GM13977 (cell line): ENCODE measurements at regions not wholly inside any gene's neighbourhood (a gene's known extent, or its start where the extent isn't known, plus 50 kb on each side); places are given as distances from the start of the nearest gene placed in this dataset.

ENCODE experiments used
- DNase-seq: peaks from one replicate; pipeline ENCODE4 v3.0.0; 2012; ENCODE audit warnings: low spot score
- in situ Hi-C: fragments of 300-500 bp; cut with MboI; formaldehyde crosslinking; loops from one replicate; pipeline ENCODE4 v1.12.0; 2022; ENCODE audit warnings: low sequenced_read_pairs, low pct_unique_long_range_greater_than_20kb, mixed read lengths, inconsistent platforms; ENCODE audit not compliant: unreplicated experiment
- TF ChIP-seq, protein P1 (sequence below): IDR thresholded peaks from 2 replicates; pipeline ENCODE4 v1.5.1; 2012; ENCODE audit warnings: mild to moderate bottlenecking, control low read depth; ENCODE audit not compliant: insufficient read depth; ENCODE audit errors: extremely low read depth, missing control alignments

DNA sequence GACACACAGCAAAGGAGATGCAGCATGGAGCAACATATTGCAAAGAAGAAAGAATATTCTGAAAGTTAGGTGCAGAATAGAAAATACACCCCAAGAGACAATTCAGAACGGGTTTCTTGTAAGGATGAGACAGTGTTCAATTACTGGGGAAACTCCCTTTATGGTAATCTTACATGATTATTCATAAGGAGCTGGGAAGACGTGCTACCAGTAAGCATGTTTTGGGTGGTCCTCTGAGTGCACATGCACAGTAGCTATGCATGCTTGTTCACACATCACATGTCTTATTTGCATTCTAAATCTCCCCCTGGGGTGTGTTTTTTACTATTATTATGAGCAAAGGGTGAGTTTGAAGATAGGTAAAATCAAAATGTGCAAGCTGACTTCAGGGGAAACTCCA lies 1448.8 kb downstream of the TECRL start:
- DNase-seq, result no peak
- in situ Hi-C loops, result no loop called here
- TF ChIP-seq, protein P1, sequence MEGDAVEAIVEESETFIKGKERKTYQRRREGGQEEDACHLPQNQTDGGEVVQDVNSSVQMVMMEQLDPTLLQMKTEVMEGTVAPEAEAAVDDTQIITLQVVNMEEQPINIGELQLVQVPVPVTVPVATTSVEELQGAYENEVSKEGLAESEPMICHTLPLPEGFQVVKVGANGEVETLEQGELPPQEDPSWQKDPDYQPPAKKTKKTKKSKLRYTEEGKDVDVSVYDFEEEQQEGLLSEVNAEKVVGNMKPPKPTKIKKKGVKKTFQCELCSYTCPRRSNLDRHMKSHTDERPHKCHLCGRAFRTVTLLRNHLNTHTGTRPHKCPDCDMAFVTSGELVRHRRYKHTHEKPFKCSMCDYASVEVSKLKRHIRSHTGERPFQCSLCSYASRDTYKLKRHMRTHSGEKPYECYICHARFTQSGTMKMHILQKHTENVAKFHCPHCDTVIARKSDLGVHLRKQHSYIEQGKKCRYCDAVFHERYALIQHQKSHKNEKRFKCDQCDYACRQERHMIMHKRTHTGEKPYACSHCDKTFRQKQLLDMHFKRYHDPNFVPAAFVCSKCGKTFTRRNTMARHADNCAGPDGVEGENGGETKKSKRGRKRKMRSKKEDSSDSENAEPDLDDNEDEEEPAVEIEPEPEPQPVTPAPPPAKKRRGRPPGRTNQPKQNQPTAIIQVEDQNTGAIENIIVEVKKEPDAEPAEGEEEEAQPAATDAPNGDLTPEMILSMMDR, result no peak

DNA sequence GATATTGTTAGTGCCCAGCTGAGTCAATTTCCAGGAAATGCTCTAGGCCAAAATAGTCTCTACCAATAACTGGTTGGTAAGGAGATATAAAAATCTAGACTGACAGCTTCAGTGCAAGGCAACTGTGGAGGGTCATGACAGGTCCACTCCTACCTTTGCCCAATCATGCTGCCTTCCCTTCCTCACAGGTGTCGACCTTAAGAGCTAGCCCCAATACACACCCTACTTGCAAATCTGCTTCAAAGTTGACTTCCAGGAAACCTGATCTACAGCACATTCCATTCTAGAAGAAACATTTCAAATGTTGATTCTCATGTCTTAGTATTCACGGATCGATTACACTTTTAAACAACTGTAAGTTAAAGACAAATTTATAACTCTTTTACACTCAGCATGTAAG lies 1455.5 kb downstream of the TECRL start:
- TF ChIP-seq, protein P1, result no peak
- in situ Hi-C loops, result no loop called here
- DNase-seq, result no peak

DNA sequence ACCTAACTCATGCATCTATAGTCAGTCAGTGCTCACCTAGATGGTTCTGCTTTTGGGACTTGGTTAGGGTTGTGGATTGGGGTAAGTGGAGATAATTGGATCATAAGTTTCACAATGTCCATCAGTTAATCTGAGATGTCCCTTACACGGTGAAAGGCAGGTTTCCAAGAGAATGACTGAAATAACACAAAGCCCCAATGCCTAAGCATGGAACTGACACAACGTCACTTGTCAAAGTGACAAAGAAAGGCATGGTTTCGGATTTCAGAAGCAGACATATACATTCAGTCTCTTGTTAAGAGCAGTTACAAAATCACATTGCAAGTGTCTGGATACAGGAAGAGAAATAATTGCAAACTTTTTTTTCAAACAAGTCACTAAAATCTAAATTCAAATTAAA lies 1456.9 kb downstream of the TECRL start:
- TF ChIP-seq, protein P1, result no peak
- in situ Hi-C loops, result no loop called here
- DNase-seq, result no peak

DNA sequence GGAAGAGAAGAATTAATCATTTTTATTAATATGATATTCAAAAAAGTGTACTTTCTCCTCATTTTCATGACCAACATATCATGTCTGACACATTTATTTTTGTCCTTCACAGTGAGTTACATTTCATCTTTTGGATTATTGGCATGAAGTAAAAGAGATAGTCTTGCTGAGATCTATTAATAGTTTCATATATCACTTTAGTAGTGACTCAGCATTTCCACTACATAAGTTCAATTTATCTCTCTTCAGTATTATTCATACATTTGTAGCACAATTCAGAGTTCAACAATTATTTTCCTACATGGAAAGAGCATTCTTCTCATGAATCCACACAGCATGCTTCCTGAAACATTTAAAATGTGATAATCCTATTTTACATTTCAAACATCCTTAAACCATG lies 1461.1 kb downstream of the TECRL start:
- in situ Hi-C loops, result no loop called here
- TF ChIP-seq, protein P1, result no peak
- DNase-seq, result no peak

DNA sequence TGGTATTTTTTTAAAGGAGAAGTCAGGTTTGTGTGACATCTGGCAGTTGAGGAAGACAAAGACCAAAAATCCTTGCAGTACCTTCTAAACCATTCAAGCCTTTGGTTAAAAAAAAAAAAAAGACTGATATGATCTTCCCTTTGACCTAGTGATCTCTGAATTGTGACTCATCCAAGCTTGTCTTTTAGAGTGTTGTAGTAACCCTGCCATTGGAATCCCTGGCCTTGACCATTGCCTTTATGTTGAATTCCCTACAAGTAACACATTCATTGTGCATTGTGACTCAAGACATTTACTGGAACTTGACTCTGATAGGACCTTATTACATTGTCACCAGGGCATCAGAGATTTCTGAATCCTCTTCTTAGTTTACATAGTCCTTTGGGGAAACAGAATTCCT lies 1469.0 kb downstream of the TECRL start:
- TF ChIP-seq, protein P1, result no peak
- in situ Hi-C loops, result no loop called here
- no peak for DNase-seq

DNA sequence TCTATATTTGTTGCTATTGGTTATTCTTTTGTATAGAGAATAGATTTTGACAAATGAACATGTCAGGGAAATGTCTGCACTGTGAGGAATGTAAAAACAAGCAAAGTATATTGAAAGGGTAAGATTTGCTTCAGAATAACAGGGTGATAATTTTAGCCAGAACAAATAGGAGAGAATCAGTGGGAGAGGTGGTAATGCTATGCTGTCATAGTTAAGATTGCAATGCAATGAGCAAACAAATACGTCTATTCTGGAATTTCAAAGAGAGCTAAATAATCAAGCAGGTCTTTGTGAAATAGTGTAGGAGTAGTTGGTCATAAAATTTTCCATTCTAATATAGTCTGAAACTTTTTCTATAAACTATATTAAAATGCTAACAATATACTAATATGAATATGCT lies 1478.4 kb downstream of the TECRL start:
- in situ Hi-C loops, result no loop called here
- DNase-seq, result no peak
- TF ChIP-seq, protein P1, result no peak

DNA sequence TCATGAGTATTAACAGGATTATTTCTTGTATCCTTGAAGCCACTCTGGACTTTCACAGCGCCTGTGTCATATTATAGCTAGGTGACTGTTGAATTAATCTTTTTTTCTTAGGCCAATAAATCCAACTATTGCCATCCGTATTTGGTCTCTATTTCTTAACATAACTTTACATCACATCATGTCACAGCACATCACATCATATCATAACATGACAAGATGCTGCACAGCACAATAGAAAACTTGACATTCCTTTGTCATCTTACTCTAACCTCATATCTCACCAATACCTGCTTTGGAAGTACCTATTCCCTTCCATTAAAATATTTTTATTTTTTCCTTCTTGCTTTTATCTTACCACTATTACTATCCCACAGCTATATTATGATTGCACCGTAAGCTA lies 1480.8 kb downstream of the TECRL start:
- DNase-seq, result no peak
- TF ChIP-seq, protein P1, result no peak
- in situ Hi-C loops, result no loop called here
